Anterior cingulate cortex (tissue), 58 donors: ENCODE measurements at regions not wholly inside any gene's neighbourhood (a gene's known extent, or its start where the extent isn't known, plus 50 kb on each side); places are given as distances from the start of the nearest gene placed in this dataset.
"Not testable (repeated sequence)": the region's sequence is repeated elsewhere in the genome, so short reads cannot be mapped to it uniquely, and the experiment has no call there.

Experiments used
- DNase-seq, 58 donors: peaks; one replicate each; lab custom pipeline; 2025; lab: John Stamatoyannopoulos, UW

DNA sequence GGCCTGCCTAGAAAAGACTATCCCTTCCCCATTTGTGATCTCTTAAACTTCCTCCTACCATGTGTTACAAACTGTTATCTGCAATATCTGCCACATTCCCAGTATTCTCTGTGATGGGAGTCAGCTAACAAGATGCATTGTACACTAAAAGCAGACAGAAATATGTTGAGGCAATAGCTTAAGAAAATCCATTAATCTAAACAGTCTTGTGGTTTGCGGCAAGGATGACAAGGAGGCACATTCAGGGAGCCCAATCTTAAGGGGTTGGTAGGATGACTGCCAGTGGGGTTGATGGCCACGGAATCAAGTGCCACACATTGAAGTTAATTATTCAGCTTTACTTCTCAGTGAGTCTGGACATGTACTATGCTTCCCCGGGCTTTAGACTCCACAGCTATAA, 775.5 kb upstream of the AMELY start:
- DNase-seq = no peak

DNA sequence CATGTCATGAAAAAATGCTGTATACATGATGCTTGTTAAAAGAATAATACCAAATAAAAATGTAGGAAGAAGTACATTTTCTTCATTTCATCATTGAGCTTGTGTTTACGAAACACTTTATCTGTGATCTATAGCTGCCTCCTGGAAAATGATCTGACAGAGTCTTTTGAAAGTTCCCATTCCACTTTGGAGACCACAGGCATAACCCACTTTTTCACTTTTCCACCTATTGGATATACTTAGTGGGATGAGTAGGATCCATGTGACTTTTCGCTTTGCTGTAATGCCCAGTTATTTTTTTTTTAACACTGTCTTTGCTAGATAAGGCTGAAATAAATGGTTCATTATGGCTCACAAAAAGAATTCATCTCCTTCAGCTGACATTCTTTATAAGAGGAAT, 773.0 kb upstream of the AMELY start:
- DNase-seq = no peak

DNA sequence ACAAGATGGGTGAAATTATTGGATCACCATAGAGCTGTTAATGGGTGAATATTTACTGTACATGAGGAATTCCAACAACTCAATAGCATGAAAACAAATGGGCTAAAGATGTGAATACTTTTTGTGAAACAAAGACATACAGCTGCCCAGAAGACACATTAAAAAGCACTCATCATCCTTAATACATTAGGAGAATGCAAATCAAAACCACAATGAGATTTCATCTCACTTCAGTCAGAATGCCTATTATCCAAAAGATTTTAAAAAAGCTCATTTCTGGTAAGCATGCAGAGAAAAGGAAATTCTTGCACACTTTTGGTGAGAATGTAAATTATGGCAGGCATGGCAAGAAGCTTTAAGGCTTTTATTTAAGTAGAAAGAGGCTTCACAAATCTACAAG, 770.8 kb upstream of the AMELY start:
- no peak for DNase-seq

DNA sequence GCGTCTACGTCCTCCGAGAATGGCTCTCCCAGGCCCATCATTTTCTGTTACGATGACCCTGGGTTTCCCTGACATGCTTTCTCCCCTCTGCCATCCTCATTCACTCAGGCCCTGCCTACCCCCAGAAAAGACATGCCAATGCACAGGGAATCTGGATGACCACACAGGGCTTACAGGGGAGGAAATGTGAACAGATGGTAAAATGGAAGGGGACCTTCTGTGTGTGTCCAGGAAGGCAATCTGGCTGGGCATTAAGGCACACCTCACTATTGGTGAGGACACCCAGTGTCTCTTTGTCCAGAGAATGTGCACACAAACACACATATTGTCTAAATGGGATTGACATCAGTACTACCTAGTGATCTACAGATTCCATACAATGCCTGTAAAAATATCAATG, 769.9 kb upstream of the AMELY start:
- DNase-seq = no peak

DNA sequence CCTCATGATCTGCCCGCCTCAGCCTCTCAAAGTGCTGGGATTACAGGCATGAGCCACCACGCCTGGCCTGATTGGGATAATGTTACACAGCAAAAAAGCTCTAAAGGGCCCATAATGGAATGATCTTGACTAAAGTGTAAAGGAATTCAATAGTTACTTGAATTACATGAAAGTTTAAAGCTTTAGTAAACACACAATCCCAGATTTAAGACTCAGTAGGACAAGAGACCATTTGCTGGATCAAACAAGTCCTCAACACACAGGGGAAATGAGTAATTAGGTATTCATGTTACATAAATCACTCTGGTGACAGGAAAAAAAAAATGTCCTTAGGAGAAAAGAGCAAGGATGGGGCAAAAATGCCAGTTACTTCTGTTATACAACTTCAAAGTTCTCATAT, 762.9 kb upstream of the AMELY start:
- no peak for DNase-seq

DNA sequence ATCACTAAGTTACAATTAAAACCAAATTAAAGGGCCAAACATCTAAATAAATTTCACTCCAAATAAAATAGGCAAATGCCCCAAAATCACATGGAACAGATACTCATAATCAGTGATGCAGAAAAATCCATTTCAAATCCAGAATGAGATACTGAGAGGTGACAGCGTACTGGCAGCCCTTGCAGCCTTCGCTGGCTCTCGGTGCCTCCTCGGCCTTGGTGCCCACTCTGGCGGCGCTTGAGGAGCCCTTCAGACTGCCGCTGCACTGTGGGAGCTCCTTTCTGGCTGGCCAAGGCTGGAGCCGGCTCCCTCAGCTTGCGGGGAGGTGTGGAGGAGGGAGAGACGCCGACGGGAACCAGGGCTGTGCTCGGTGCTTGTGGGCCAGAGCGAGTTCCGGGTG, 761.2 kb upstream of the AMELY start:
- DNase-seq = no peak

DNA sequence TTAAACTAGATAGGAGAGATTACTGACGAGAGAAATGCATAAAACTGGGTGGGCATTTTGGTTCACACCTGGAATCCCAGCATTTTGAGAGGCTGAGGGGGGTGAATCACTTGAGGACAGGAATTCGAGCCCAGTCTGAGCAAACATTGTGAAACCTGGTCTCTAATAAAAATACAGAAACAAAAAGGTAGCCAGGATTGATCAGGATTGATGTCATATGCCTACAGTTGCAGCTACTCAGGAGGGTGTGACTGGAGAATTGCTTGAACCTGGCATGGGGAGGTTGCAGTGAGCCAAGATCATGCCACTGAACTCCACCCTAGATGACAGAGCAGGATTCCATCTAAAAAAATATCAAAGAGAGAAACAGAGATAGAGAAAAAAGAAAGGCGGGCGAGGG, 751.7 kb upstream of the AMELY start:
- no peak for DNase-seq

DNA sequence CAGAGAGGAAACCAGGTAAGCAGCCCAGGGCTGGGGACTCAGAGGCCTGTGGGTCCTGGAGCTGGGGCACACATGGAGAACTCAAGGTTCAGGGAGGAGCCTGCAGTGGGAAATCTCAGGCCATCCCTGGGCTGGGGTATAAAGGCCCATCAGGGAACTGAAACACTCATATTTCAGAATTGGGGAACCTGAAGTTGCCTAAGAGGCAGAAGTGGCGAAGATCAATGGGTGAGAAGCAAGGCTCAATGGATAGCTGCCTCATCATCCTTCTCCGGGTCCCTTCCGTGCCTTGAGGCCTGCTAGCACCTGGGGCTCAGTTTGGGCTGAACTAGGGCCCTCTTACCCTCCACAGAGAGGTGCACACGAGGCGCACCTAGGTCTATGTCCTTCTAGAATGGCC, 747.5 kb upstream of the AMELY start:
- no peak for DNase-seq

DNA sequence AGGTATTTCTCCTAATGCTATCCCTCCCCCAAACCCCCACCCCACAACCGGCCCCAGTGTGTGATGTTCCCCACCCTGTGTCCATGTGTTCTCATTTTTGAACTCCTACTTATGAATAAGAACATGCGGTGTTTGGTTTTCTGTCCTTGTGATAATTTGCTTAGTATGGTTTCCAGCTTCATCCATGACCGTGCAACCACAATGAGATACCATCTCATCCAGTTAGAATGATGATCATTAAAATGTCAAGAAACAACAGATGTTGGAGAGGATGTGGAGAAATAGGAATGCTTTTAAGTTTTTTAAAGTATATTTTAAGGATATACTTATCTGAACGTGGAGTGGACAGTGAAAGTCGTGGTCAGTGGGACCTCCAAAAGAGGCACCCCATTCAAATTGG, 745.0 kb upstream of the AMELY start:
- DNase-seq = no peak

DNA sequence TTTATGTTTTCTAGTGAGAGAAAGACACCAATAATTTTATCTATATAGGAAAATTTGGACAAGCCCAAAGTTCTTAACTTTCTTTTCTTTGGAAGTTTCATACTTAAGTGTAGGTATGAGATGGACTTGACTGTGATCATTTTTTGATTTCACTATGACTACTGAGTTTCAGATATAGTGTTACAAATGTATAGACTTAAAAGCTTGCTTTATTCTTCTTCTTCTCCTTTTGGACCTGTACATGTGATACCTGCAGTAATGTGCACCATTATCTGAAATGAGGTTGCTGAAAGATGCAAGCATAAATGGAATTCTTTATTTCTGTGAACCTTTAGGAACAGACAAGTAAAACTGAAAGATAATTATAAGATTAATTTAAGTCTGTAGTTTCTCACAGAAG, 743.4 kb upstream of the AMELY start:
- no peak for DNase-seq

DNA sequence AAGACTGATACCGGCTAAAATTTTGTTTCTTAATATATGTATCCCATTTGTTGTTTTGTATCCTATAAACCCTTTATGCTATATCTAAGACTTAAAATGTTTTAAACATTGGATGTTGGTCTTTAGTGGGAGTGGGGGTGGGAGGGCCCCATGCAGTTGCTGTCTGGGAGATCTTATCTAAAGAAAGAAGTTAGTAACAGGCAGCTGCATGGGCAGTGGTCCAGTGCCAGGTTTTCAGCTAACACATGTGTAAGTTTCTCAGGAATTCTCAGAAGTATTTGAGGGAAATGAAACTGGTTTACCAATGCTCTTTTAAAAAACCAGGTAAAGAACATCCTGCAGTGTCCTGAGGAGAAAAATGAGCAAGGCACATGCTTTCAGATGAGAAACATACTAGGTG, 738.3 kb upstream of the AMELY start:
- not testable (repeated sequence) for DNase-seq
